CD14-positive monocyte (primary cell): ENCODE measurements at regions not wholly inside any gene's neighbourhood (a gene's known extent, or its start where the extent isn't known, plus 50 kb on each side); places are given as distances from the start of the nearest gene placed in this dataset.

Experiments
- DNase-seq, 3 donors: peaks; one replicate each; pipeline ENCODE4 v3.0.0-alpha.2; 2011 to 2022
- H2AFZ ChIP-seq: 2 replicates; pipeline ENCODE4 v1.6.0; 2012; ENCODE audit warnings: mild to moderate bottlenecking, low read depth, low read length, inconsistent platforms; ENCODE audit not compliant: insufficient read depth, poor library complexity, severe bottlenecking
- H3K27ac ChIP-seq, 2 donors: 1 replicate in 1 of 2; 2 replicates in 1 of 2; pipeline ENCODE4 v1.5.1; 2012 to 2013; ENCODE audit warnings: low read length in 2 of 2, control low read depth in 1 of 2, inconsistent platforms in 1 of 2, low read depth in 1 of 2, mild to moderate bottlenecking in 1 of 2
- H3K27me3 ChIP-seq, 2 donors: one replicate each; pipeline versions ENCODE4 v1.6.0 to v1.6.1; 2011 to 2013; ENCODE audit warnings: low read length in 2 of 2; ENCODE audit not compliant: control insufficient read depth in 2 of 2, insufficient read depth in 2 of 2
- H3K36me3 ChIP-seq, 2 donors: replicated peaks in 1 of 2; 1 replicate in 1 of 2; 2 replicates in 1 of 2; pipeline versions ENCODE4 v1.5.1 to v1.6.1; 2012 to 2013; ENCODE audit warnings: low read length in 2 of 2, control low read depth in 1 of 2, inconsistent platforms in 1 of 2, mild to moderate bottlenecking in 1 of 2; ENCODE audit not compliant: insufficient read depth in 2 of 2, control insufficient read depth in 1 of 2
- H3K4me1 ChIP-seq, 2 donors: 1 replicate in 1 of 2; 2 replicates in 1 of 2; pipeline versions ENCODE4 v1.5.1 to v1.6.1; 2012 to 2013; ENCODE audit warnings: low read length in 2 of 2, control low read depth in 1 of 2, inconsistent platforms in 1 of 2, mild to moderate bottlenecking in 1 of 2, moderate library complexity in 1 of 2; ENCODE audit not compliant: insufficient read depth in 2 of 2, control insufficient read depth in 1 of 2
- H3K4me2 ChIP-seq: replicated peaks from 2 replicates; pipeline ENCODE3; 2012; ENCODE audit warnings: low read length, moderate library complexity, mild to moderate bottlenecking; ENCODE audit not compliant: poor library complexity, severe bottlenecking; ENCODE audit errors: extremely low read depth
- H3K4me3 ChIP-seq, 3 experiments: fragments of 200-600 bp in 1 of 3; sonication (generic) in 1 of 3; replicated peaks in 1 of 3; 1 replicate in 2 of 3; 2 replicates in 1 of 3; pipeline ENCODE4 v1.5.1; 2011 to 2013; ENCODE audit warnings: low read length in 3 of 3, mild to moderate bottlenecking in 3 of 3, control low read depth in 2 of 3, low read depth in 2 of 3, inconsistent platforms in 1 of 3, moderate library complexity in 1 of 3
- H3K79me2 ChIP-seq: 2 replicates; pipeline ENCODE4 v1.6.0; 2012; ENCODE audit warnings: mild to moderate bottlenecking, control low read depth, inconsistent platforms, low read length, moderate library complexity; ENCODE audit not compliant: insufficient read depth
- H3K9ac ChIP-seq: 2 replicates; pipeline ENCODE4 v1.6.0; 2017; ENCODE audit warnings: low read length, mild to moderate bottlenecking; ENCODE audit not compliant: insufficient read depth, poor library complexity, severe bottlenecking
- H3K9me3 ChIP-seq, 2 donors: replicated peaks in 1 of 2; 1 replicate in 1 of 2; 2 replicates in 1 of 2; pipeline versions ENCODE4 v1.5.1 to v1.6.1; 2012 to 2013; ENCODE audit warnings: low read length in 2 of 2, control low read depth in 1 of 2; ENCODE audit not compliant: control insufficient read depth in 1 of 2, insufficient read depth in 1 of 2
- H4K20me1 ChIP-seq: 2 replicates; pipeline ENCODE4 v1.6.0; 2012; ENCODE audit warnings: mild to moderate bottlenecking, low read length, control low read depth, moderate library complexity; ENCODE audit not compliant: insufficient read depth
- H3K27ac Mint-ChIP-seq, 7 donors: one replicate each; pipeline ENCODE4 v1.8.0; 2020; ENCODE audit warnings: mild to moderate bottlenecking in 7 of 7, mixed read lengths in 7 of 7, moderate library complexity in 6 of 7, inconsistent platforms in 2 of 7
- H3K27me3 Mint-ChIP-seq, 3 donors: one replicate each; pipeline ENCODE4 v1.8.0; 2021 to 2022; ENCODE audit warnings: low read depth in 3 of 3, mild to moderate bottlenecking in 3 of 3, mixed read lengths in 3 of 3, moderate library complexity in 3 of 3, inconsistent platforms in 1 of 3
- H3K36me3 Mint-ChIP-seq, 2 donors: one replicate each; pipeline ENCODE4 v1.8.0; 2020; ENCODE audit warnings: mixed read lengths in 2 of 2, inconsistent platforms in 1 of 2, mild to moderate bottlenecking in 1 of 2
- H3K4me1 Mint-ChIP-seq: one replicate; pipeline ENCODE4 v1.8.0; 2020; ENCODE audit warnings: mild to moderate bottlenecking, mixed read lengths
- H3K4me3 Mint-ChIP-seq, 2 donors: one replicate each; pipeline ENCODE4 v1.8.0; 2020; ENCODE audit warnings: mild to moderate bottlenecking in 2 of 2, mixed read lengths in 2 of 2, moderate library complexity in 1 of 2
- H3K9me3 Mint-ChIP-seq, 7 donors: one replicate each; pipeline ENCODE4 v1.8.0; 2020 to 2022; ENCODE audit warnings: mixed read lengths in 7 of 7, mild to moderate bottlenecking in 6 of 7, moderate library complexity in 6 of 7, inconsistent platforms in 2 of 7
- WGBS: methylation state at CpG from one replicate; pipeline ENCODE4 v1.1.5; 2013; ENCODE audit warnings: missing lambda C conversion rate; ENCODE audit not compliant: insufficient coverage; 5-methylcytosine and 5-hydroxymethylcytosine counted together
- intact Hi-C, 2 donors: fragments of 100-400 bp; cut with micrococcal nuclease; formaldehyde crosslinking; loops; one replicate each; pipeline versions ENCODE4 v1.15.0 to v1.15.1; 2023
- TF ChIP-seq, protein P1 (sequence below): fragments of 200-600 bp; IDR thresholded peaks from one replicate; pipeline ENCODE4 v1.8.0; 2022; ENCODE audit warnings: antibody characterized with exemption, mild to moderate bottlenecking

DNA sequence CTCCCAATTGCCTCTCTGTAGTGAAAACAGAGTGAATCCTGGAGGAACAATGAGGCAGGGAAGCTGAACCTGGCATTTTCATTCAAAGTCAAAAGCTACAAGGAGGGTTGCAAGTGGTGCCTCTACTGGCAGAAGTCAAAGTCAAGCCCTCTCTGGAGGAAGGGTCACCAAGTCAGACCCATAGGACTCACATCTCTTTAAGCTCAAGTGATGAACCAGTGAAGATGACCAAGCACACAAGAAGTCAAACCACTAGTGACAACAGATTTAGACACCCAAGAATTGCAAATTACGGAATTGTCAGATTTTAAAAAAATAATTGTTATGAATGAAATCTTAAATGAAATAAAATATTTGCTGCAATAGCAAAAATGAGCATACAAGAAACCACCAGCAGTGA is 81.1 kb upstream of the ATP1B1 start:
- no CpG with 5 or more reads among the region's 1 CpG for WGBS
- no peak overlapping the region for H3K4me2 ChIP-seq

DNA sequence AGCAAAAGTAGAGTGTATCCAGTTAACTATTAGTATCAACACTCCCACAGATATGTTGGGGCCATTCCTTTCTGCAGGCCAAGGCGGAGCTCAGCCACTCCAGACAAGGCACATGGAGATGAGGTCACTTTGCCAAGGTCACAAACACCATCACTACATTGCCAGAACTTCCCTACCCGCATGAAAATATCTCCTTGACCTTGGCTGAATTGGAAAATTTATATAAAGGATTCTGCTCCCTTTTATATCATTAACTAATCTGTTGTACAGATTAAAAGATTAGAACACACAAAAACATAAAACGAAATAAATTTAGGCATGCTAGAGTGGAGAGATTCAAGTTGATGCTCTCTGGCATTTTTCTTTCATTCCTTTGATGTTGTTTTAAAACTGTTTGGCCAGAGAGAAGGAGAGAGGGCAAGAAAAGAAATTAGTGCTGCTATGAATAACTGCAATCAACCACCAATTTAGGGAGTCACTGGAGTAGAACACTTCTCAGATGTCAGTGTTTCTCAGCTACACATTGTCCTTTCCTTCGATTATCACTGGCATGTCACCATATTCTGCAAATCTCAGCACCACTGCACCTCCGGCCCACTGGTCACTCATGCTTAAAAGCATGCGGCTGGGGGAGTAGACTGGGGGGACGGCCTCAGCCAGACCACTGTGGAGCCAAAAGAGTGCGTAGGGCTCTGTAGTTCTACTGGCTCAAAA is 78.7 kb upstream of the ATP1B1 start:
- no peaks in the 10 kb centered on the region for H3K79me2 ChIP-seq
- DNase-seq, result no peak
- H3K36me3 Mint-ChIP-seq, result no peaks in the 10 kb centered on the region
- H3K36me3 ChIP-seq, result no peaks in the 10 kb centered on the region
- H4K20me1 ChIP-seq, result no peaks in the 10 kb centered on the region
- WGBS, result 97% methylated on average over 6 of the region's 8 CpGs
- peaks cover 0 to 3% (median 1%) of the 10 kb centered on the region in 3 donors for H3K27me3 Mint-ChIP-seq
- H3K9me3 ChIP-seq, result no peaks in the 10 kb centered on the region
- H2AFZ ChIP-seq, result no peak overlapping the region
- no peaks in the 10 kb centered on the region for H3K4me1 Mint-ChIP-seq
- H3K4me3 ChIP-seq, result no peak overlapping the region
- H3K4me3 Mint-ChIP-seq, result no peak overlapping the region
- H3K9ac ChIP-seq, result no peak overlapping the region
- no peaks in the 10 kb centered on the region for H3K4me1 ChIP-seq
- no peaks in the 10 kb centered on the region for H3K27me3 ChIP-seq
- H3K9me3 Mint-ChIP-seq, result peaks cover 3 to 11% (median 5%) of the 10 kb centered on the region in 7 donors
- H3K27ac ChIP-seq, result no peak overlapping the region
- TF ChIP-seq, protein P1, sequence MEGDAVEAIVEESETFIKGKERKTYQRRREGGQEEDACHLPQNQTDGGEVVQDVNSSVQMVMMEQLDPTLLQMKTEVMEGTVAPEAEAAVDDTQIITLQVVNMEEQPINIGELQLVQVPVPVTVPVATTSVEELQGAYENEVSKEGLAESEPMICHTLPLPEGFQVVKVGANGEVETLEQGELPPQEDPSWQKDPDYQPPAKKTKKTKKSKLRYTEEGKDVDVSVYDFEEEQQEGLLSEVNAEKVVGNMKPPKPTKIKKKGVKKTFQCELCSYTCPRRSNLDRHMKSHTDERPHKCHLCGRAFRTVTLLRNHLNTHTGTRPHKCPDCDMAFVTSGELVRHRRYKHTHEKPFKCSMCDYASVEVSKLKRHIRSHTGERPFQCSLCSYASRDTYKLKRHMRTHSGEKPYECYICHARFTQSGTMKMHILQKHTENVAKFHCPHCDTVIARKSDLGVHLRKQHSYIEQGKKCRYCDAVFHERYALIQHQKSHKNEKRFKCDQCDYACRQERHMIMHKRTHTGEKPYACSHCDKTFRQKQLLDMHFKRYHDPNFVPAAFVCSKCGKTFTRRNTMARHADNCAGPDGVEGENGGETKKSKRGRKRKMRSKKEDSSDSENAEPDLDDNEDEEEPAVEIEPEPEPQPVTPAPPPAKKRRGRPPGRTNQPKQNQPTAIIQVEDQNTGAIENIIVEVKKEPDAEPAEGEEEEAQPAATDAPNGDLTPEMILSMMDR, result no peak
- no peak overlapping the region for H3K27ac Mint-ChIP-seq
- H3K4me2 ChIP-seq, result no peak overlapping the region
- intact Hi-C loops, result no loop called here

More for the DNA sequence above, 81.1 kb upstream of the ATP1B1 start:
- TF ChIP-seq, protein P1, result no peak
- H3K27me3 ChIP-seq, result no peaks in the 10 kb centered on the region
- no peak overlapping the region for H3K4me3 ChIP-seq
- no peaks in the 10 kb centered on the region for H3K79me2 ChIP-seq
- H3K27me3 Mint-ChIP-seq, result peaks cover 0 to 1% (median 1%) of the 10 kb centered on the region in 3 donors
- H3K4me1 ChIP-seq, result no peaks in the 10 kb centered on the region
- no peaks in the 10 kb centered on the region for H3K36me3 ChIP-seq
- no peaks in the 10 kb centered on the region for H3K4me1 Mint-ChIP-seq
- H3K9me3 Mint-ChIP-seq, result peaks cover 3 to 11% (median 6%) of the 10 kb centered on the region in 7 donors
- no peak overlapping the region for H3K9ac ChIP-seq
- H3K36me3 Mint-ChIP-seq, result no peaks in the 10 kb centered on the region
- H3K4me3 Mint-ChIP-seq, result no peak overlapping the region
- no peaks in the 10 kb centered on the region for H3K9me3 ChIP-seq
- no peak overlapping the region for H3K27ac ChIP-seq
- DNase-seq, result no peak
- H4K20me1 ChIP-seq, result no peaks in the 10 kb centered on the region
- H3K27ac Mint-ChIP-seq, result no peak overlapping the region
- no peak overlapping the region for H2AFZ ChIP-seq
- intact Hi-C loops, result no loop called here
